Left lung (tissue), 4 donors: ENCODE measurements at regions not wholly inside any gene's neighbourhood (a gene's known extent, or its start where the extent isn't known, plus 50 kb on each side); places are given as distances from the start of the nearest gene placed in this dataset.

ENCODE experiments used
- ATAC-seq: fragments of 200-7000 bp; cut with Tn5 transposase; one replicate; pipeline ENCODE4 v1.9.1; 2020; ENCODE audit warnings: moderate library complexity
- DNase-seq, 4 donors: peaks; one replicate each; pipeline ENCODE4 v3.0.0-alpha.2; 2013 to 2020
- H3K27ac ChIP-seq, 2 donors: fragments of 200-600 bp; sonication (generic) in 1 of 2; one replicate each; pipeline versions ENCODE4 v1.5.0 to v1.8.0; 2020 to 2021
- H3K27me3 ChIP-seq, 2 donors: fragments of 200-600 bp; sonication (generic) in 1 of 2; one replicate each; pipeline versions ENCODE4 v1.5.0 to v1.8.0; 2020 to 2021
- H3K36me3 ChIP-seq, 2 donors: fragments of 200-600 bp; sonication (generic) in 1 of 2; one replicate each; pipeline versions ENCODE4 v1.5.0 to v1.8.0; 2020 to 2021
- H3K4me1 ChIP-seq, 2 donors: fragments of 200-600 bp; one replicate each; pipeline ENCODE4 v1.8.0; 2021
- H3K4me3 ChIP-seq, 2 donors: fragments of 200-600 bp; sonication (generic) in 1 of 2; one replicate each; pipeline versions ENCODE4 v1.5.0 to v1.8.0; 2020 to 2021; ENCODE audit warnings: mild to moderate bottlenecking in 1 of 2
- H3K9me3 ChIP-seq, 2 donors: fragments of 200-600 bp; sonication (generic) in 1 of 2; one replicate each; pipeline versions ENCODE4 v1.5.0 to v1.8.0; 2020 to 2021
- intact Hi-C, 2 donors: fragments of 100-400 bp; cut with DNase I; formaldehyde crosslinking; loops; one replicate each; pipeline versions ENCODE4 v1.11.2 to v1.14.2; 2022
- TF ChIP-seq, protein P1 (sequence below), 2 donors: fragments of 200-600 bp; sonication (generic) in 1 of 2; IDR thresholded peaks; one replicate each; pipeline versions ENCODE4 v1.5.0 to v1.8.0; 2021; ENCODE audit warnings: antibody characterized with exemption in 2 of 2
- donor health status: DM: no; HTN: yes; CAD: no.
- donor health status: DM: no; HTN: no; CAD: no.

GRCh38 chr15:60138397-60138968 is 134.4 kb downstream of the FOXB1 start:
- intact Hi-C loops: no loop called here
- TF ChIP-seq, protein P1, sequence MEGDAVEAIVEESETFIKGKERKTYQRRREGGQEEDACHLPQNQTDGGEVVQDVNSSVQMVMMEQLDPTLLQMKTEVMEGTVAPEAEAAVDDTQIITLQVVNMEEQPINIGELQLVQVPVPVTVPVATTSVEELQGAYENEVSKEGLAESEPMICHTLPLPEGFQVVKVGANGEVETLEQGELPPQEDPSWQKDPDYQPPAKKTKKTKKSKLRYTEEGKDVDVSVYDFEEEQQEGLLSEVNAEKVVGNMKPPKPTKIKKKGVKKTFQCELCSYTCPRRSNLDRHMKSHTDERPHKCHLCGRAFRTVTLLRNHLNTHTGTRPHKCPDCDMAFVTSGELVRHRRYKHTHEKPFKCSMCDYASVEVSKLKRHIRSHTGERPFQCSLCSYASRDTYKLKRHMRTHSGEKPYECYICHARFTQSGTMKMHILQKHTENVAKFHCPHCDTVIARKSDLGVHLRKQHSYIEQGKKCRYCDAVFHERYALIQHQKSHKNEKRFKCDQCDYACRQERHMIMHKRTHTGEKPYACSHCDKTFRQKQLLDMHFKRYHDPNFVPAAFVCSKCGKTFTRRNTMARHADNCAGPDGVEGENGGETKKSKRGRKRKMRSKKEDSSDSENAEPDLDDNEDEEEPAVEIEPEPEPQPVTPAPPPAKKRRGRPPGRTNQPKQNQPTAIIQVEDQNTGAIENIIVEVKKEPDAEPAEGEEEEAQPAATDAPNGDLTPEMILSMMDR (IDR thresholded peaks at IDR 0.05): no peak

DNA sequence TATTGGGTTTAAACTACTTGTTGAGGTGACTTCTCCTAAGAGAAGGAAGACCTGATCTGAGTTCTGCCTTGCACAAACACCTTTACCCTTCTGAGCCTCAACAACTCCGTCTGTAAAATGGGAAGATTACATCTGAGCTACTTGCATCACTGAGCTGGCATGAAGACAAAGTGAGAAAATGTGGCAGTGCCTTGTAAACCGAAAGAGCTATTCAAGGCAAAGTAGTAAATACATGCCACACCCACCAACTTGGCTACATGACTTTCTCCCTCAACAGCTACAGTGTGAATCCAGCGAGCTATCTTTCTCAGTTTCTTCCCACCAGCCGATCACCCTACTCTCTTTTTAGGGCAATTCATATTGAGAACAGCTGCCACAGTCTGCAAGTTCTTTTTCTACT is 148.3 kb downstream of the FOXB1 start:
- ATAC-seq (no peak), DNase-seq (no peak)
- Histone ChIP-seq H3K4me3 (no peak overlapping the region), H3K4me1 (no peaks in the 10 kb centered on the region), H3K27me3 (peaks cover 0 to 31% of the 10 kb centered on the region in 2 donors), H3K9me3 (no peaks in the 10 kb centered on the region), H3K36me3 (no peaks in the 10 kb centered on the region), H3K27ac (no peak overlapping the region)
- intact Hi-C loops: no loop called here
- TF ChIP-seq, protein P1 (IDR thresholded peaks at IDR 0.05): no peak

More at GRCh38 chr15:60138397-60138968, 134.4 kb downstream of the FOXB1 start:
- DNase-seq (no peak), ATAC-seq (no peak)
- H3K27ac ChIP-seq: no peak overlapping the region
- no peaks in the 10 kb centered on the region for H3K4me1 ChIP-seq
- no peak overlapping the region for H3K4me3 ChIP-seq
- no peaks in the 10 kb centered on the region for H3K36me3 ChIP-seq
- peaks cover 0 to 39% of the 10 kb centered on the region in 2 donors for H3K27me3 ChIP-seq
- H3K9me3 ChIP-seq: no peaks in the 10 kb centered on the region

DNA sequence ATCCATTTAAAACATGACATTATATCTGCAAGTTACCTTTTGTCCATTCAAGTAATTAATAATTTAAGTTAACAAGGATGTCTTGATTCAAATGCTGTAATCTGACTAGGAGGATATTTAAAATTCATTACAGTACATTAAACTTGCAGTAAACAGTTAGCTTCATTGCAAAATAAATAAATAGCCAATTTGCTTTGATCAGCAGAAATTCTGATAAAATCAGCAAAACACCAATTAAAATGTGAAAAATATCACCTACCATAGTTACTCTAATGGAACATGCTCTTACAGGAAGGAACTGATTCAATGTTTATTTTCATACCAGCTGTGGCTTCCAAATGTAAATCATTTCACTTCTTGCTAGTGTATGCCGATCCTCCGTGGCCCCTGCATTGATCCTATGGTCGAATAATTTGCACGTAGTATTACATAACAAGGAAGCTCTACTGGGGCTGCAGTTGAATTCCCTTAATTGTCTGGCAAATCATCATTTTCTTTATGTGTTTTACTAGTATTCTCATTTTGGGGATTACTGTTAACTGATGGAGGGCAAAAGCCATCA is 150.7 kb downstream of the FOXB1 start:
- intact Hi-C loops: no loop called here
- H3K27me3 ChIP-seq: peaks cover 0 to 27% of the 10 kb centered on the region in 2 donors
- no peak overlapping the region for H3K4me3 ChIP-seq
- TF ChIP-seq, protein P1 (IDR thresholded peaks at IDR 0.05): no peak
- no peak for DNase-seq
- no peak overlapping the region for H3K27ac ChIP-seq
- no peaks in the 10 kb centered on the region for H3K9me3 ChIP-seq
- H3K4me1 ChIP-seq: no peaks in the 10 kb centered on the region
- ATAC-seq: no peak
- H3K36me3 ChIP-seq: no peaks in the 10 kb centered on the region

DNA sequence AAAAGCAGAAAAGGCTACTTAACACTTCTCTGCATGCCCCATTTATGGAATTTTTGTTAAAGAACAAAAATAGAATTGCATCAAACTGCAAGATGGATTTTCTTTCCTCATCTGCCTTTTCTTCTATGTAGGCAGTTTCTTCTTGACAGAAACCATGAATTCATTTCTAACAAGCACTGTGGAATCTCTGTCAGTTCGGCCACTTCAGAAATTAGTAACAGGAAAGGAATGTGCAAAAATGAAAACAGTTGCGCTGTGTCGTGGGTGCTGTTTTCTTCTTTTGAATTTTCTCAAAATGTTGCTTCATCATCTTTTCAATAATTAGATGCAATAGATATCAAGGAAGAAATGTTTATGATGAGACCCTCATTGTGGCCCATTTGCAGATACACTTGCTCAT is 151.6 kb downstream of the FOXB1 start:
- no peaks in the 10 kb centered on the region for H3K9me3 ChIP-seq
- DNase-seq (no peak), ATAC-seq (peak; percentile 45)
- TF ChIP-seq, protein P1 (IDR thresholded peaks at IDR 0.05): no peak
- H3K36me3 ChIP-seq: no peaks in the 10 kb centered on the region
- no peak overlapping the region for H3K4me3 ChIP-seq
- no peak overlapping the region for H3K27ac ChIP-seq
- no peaks in the 10 kb centered on the region for H3K4me1 ChIP-seq
- intact Hi-C loops: no loop called here
- peaks cover under 1 to 26% of the 10 kb centered on the region in 2 donors for H3K27me3 ChIP-seq

DNA sequence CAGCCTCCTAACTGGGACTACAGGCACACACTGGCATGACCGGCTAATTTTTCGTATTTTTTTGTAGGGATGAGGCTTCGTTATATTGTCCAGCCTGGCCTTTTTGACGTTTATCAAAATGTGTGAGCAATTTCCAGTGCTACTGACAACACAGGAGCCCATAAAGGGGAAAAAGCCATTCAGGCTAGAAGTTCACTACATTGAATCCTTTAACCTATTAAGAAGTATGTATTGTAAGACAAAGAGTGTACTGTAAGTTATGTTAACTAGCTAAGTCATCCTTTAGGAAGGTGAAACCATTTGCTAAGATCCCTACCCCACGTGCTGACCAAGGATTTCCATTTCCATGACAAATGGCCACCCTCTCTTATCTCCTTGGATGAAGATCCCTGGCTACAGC is 156.8 kb downstream of the FOXB1 start:
- Histone ChIP-seq H3K9me3 (no peaks in the 10 kb centered on the region), H3K27ac (no peak overlapping the region), H3K36me3 (no peaks in the 10 kb centered on the region), H3K4me1 (no peaks in the 10 kb centered on the region), H3K4me3 (no peak overlapping the region), H3K27me3 (peaks cover 4 to 28% of the 10 kb centered on the region in 2 donors)
- TF ChIP-seq, protein P1 (IDR thresholded peaks at IDR 0.05): no peak
- ATAC-seq: no peak
- intact Hi-C loops: no loop called here
- no peak for DNase-seq
